GM23338 (cell line): ENCODE measurements at regions not wholly inside any gene's neighbourhood (a gene's known extent, or its start where the extent isn't known, plus 50 kb on each side); places are given as distances from the start of the nearest gene placed in this dataset.

Source experiments
- ATAC-seq: fragments of 200-7000 bp; cut with Tn5 transposase; 3 replicates; pipeline ENCODE4 v1.9.1; 2020
- DNase-seq: peaks from one replicate; pipeline ENCODE4 v3.0.0-alpha.2; 2015; ENCODE audit warnings: low spot score
- H2AFZ ChIP-seq: fragments of 200-600 bp; sonication (generic); 2 replicates; pipeline ENCODE4 v1.8.0; 2016; ENCODE audit warnings: antibody characterized with exemption, mild to moderate bottlenecking, moderate library complexity
- H3F3A ChIP-seq: fragments of 200-600 bp; sonication (generic); replicated peaks from 2 replicates; pipeline ENCODE4 v1.8.0; 2017; ENCODE audit warnings: antibody characterized with exemption, mixed run types, low read depth
- H3K27ac ChIP-seq: fragments of 200-600 bp; sonication (generic); 2 replicates; pipeline ENCODE4 v1.6.1; 2016; ENCODE audit warnings: low read depth
- H3K27me3 ChIP-seq: fragments of 200-600 bp; sonication (generic); 2 replicates; pipeline ENCODE4 v1.8.0; 2016; ENCODE audit warnings: mild to moderate bottlenecking, mixed run types, moderate library complexity; ENCODE audit not compliant: insufficient read depth
- H3K36me3 ChIP-seq: fragments of 200-600 bp; sonication (generic); 2 replicates; pipeline ENCODE4 v1.8.0; 2016; ENCODE audit warnings: mild to moderate bottlenecking; ENCODE audit not compliant: insufficient read depth
- H3K4me1 ChIP-seq: fragments of 200-600 bp; sonication (generic); 2 replicates; pipeline ENCODE4 v1.8.0; 2016; ENCODE audit warnings: mild to moderate bottlenecking, moderate library complexity; ENCODE audit not compliant: insufficient read depth
- H3K4me2 ChIP-seq: fragments of 200-600 bp; sonication (generic); 2 replicates; pipeline ENCODE4 v1.7.1; 2017; ENCODE audit warnings: mixed run types
- H3K4me3 ChIP-seq: fragments of 200-600 bp; sonication (generic); 2 replicates; pipeline ENCODE4 v1.6.1; 2016; ENCODE audit warnings: mixed run types
- H3K79me2 ChIP-seq: fragments of 200-600 bp; sonication (generic); replicated peaks from 2 replicates; pipeline ENCODE4 v1.8.0; 2017; ENCODE audit warnings: mild to moderate bottlenecking; ENCODE audit not compliant: insufficient read depth
- H3K9me2 ChIP-seq: fragments of 200-600 bp; sonication (generic); 2 replicates; pipeline ENCODE4 v1.8.0; 2017; ENCODE audit not compliant: insufficient read depth
- H4K20me1 ChIP-seq: fragments of 200-600 bp; sonication (generic); replicated peaks from 2 replicates; pipeline ENCODE4 v1.8.0; 2017; ENCODE audit warnings: mild to moderate bottlenecking; ENCODE audit not compliant: insufficient read depth
- H3K27ac Mint-ChIP-seq: 2 replicates; pipeline ENCODE4 v1.8.0; 2020; ENCODE audit warnings: inconsistent platforms, mild to moderate bottlenecking, moderate library complexity, mixed read lengths
- H3K27me3 Mint-ChIP-seq: 3 replicates; pipeline ENCODE4 v1.8.0; 2022; ENCODE audit warnings: low read depth, mild to moderate bottlenecking, moderate library complexity, mixed read lengths, inconsistent platforms; ENCODE audit not compliant: insufficient read depth, poor library complexity
- H3K36me3 Mint-ChIP-seq: 3 replicates; pipeline ENCODE4 v1.8.0; 2021; ENCODE audit warnings: low read depth, mild to moderate bottlenecking, inconsistent platforms, moderate library complexity, mixed read lengths
- H3K4me1 Mint-ChIP-seq: 3 replicates; pipeline ENCODE4 v1.8.0; 2020; ENCODE audit warnings: mild to moderate bottlenecking, inconsistent platforms, mixed read lengths
- H3K4me3 Mint-ChIP-seq: 3 replicates; pipeline ENCODE4 v1.8.0; 2021; ENCODE audit warnings: moderate library complexity, mild to moderate bottlenecking, inconsistent platforms, mixed read lengths
- H3K9me3 Mint-ChIP-seq: 3 replicates; pipeline ENCODE4 v1.8.0; 2020; ENCODE audit warnings: moderate library complexity, mild to moderate bottlenecking, inconsistent platforms, mixed read lengths
- CREB1 ChIP-seq: fragments of 250-450 bp; sonication (Bioruptor Pico); IDR thresholded peaks from 2 replicates; pipeline ENCODE4 v1.5.0; 2020; ENCODE audit warnings: low read depth, mild to moderate bottlenecking, moderate library complexity
- EZH2 ChIP-seq: fragments of 200-600 bp; sonication (generic); IDR thresholded peaks from one replicate; pipeline ENCODE4 v1.8.0; 2017; ENCODE audit warnings: antibody characterized with exemption, mild to moderate bottlenecking, low read depth; ENCODE audit not compliant: unreplicated experiment
- EZH2phosphoT487 ChIP-seq: fragments of 200-600 bp; sonication (generic); IDR thresholded peaks from one replicate; pipeline ENCODE4 v1.8.1; 2018; ENCODE audit warnings: antibody characterized with exemption; ENCODE audit not compliant: unreplicated experiment
- JUNB ChIP-seq: IDR thresholded peaks from one replicate; pipeline ENCODE4 v1.6.1; 2016; ENCODE audit warnings: antibody characterized with exemption; ENCODE audit not compliant: unreplicated experiment
- NANOG ChIP-seq: IDR thresholded peaks from 2 replicates; pipeline ENCODE4 v1.6.1; 2016; ENCODE audit warnings: antibody characterized with exemption, borderline replicate concordance
- POLR2AphosphoS5 ChIP-seq: IDR thresholded peaks from 2 replicates; pipeline ENCODE4 v1.6.1; 2016; ENCODE audit warnings: antibody characterized with exemption, low read depth
- STAT1 ChIP-seq: IDR thresholded peaks from one replicate; pipeline ENCODE4 v1.6.1; 2016; ENCODE audit warnings: antibody characterized with exemption; ENCODE audit not compliant: unreplicated experiment
- ZNF114 ChIP-seq: fragments of 250-450 bp; sonication (Bioruptor Pico); IDR thresholded peaks from 2 replicates; pipeline ENCODE4 v1.5.0; 2020; ENCODE audit warnings: mild to moderate bottlenecking, moderate library complexity
- ZNF331 ChIP-seq: fragments of 250-450 bp; sonication (Bioruptor Pico); IDR thresholded peaks from 2 replicates; pipeline ENCODE4 v1.5.0; 2020; ENCODE audit warnings: low read depth, mild to moderate bottlenecking, moderate library complexity
- TF ChIP-seq, protein P1 (sequence below), 2 experiments: fragments of 200-600 bp in 1 of 2; sonication (generic) in 1 of 2; conservative IDR thresholded peaks; 2 replicates each; pipeline versions ENCODE4 v1.5.1 to v1.6.1; 2016 to 2017; ENCODE audit warnings: antibody characterized with exemption in 2 of 2, low read depth in 2 of 2, mild to moderate bottlenecking in 2 of 2, moderate library complexity in 1 of 2
- TF ChIP-seq, protein P2 (sequence below): fragments of 250-450 bp; sonication (Bioruptor Pico); IDR thresholded peaks from 2 replicates; pipeline ENCODE4 v1.5.0; 2020; ENCODE audit warnings: mild to moderate bottlenecking, moderate library complexity
- TF ChIP-seq, protein P3 (sequence below): IDR thresholded peaks from one replicate; pipeline ENCODE4 v1.6.1; 2018; ENCODE audit warnings: antibody characterized with exemption; ENCODE audit not compliant: unreplicated experiment

DNA sequence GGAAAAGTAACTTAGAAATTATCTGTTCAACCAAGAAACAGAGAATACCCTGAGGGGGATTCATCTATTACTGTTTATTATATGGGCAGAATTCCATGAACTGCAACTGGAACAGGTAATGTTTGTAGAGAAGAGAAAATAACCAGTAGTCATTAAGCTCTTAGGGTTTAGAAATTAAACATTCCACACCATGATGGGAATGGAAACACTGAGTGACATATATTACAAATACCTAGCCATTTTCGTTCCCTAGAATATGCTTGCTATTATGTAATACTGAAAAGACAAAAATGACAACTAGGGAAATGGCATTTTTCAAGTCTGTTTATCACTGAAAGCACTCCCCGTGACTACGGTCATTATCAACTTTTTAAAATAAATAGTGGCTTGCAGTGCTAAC lies 1007.4 kb downstream of the GATA3 start:
- Histone ChIP-seq H3K4me2 (no peak overlapping the region), H3K79me2 (no peaks in the 10 kb centered on the region), H3K27me3 (no peaks in the 10 kb centered on the region), H3K9me2 (no peaks in the 10 kb centered on the region), H2AFZ (no peak overlapping the region), H3K27ac (no peak overlapping the region), H3K36me3 (no peaks in the 10 kb centered on the region), H4K20me1 (no peaks in the 10 kb centered on the region), H3K4me1 (no peaks in the 10 kb centered on the region), H3K4me3 (no peak overlapping the region), H3F3A (no peaks in the 10 kb centered on the region)
- Mint-ChIP-seq H3K27me3 (peaks cover 3% of the 10 kb centered on the region), H3K36me3 (peaks cover 5% of the 10 kb centered on the region; the same call in 1 of the 3 replicates), H3K4me1 (no peaks in the 10 kb centered on the region), H3K27ac (no peak overlapping the region), H3K4me3 (no peak overlapping the region), H3K9me3 (peaks cover 8% of the 10 kb centered on the region; the same call in 2 of the 3 replicates)
- ATAC-seq (no peak), DNase-seq (no peak)
- no peak for TF ChIP-seq EZH2phosphoT487

DNA sequence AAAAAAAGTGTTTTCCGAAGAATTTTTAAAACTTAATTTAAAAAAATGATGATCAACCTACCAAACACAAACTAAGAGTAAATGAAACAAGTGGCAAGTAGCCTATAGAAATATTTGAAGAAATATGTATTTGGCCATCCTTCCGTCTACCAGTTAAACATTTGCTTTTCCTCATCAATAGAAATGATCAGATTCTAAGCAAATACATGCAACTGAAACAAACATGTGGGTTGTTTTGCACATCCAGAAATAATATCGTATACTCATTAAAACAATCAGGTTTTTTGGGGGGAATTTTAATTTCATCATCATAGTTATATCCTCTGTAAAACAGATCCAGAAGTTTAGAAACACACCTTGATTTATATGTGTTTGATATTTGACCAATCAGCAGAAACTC lies 1011.7 kb downstream of the GATA3 start:
- H3K4me3 Mint-ChIP-seq: no peak overlapping the region
- Histone ChIP-seq H3K36me3 (no peaks in the 10 kb centered on the region), H3K9me2 (no peaks in the 10 kb centered on the region), H2AFZ (no peak overlapping the region), H3K27ac (no peak overlapping the region), H3K4me2 (no peak overlapping the region), H3K79me2 (no peaks in the 10 kb centered on the region), H3K27me3 (no peaks in the 10 kb centered on the region), H3K4me3 (no peak overlapping the region), H3F3A (no peaks in the 10 kb centered on the region), H3K4me1 (no peaks in the 10 kb centered on the region), H4K20me1 (no peaks in the 10 kb centered on the region)
- H3K36me3 Mint-ChIP-seq: no peaks in the 10 kb centered on the region
- H3K27me3 Mint-ChIP-seq: no peaks in the 10 kb centered on the region
- no peaks in the 10 kb centered on the region; the same call in 2 of the 3 replicates for H3K9me3 Mint-ChIP-seq
- no peaks in the 10 kb centered on the region for H3K4me1 Mint-ChIP-seq
- DNase-seq: no peak
- no peak for ATAC-seq
- H3K27ac Mint-ChIP-seq: no peak overlapping the region
- TF ChIP-seq NANOG (no peak), POLR2AphosphoS5 (no peak), STAT1 (no peak), CREB1 (CRISPR knock-in tag) (no peak), ZNF114 (CRISPR knock-in tag) (no peak), JUNB (no peak), ZNF331 (CRISPR knock-in tag) (no peak), EZH2phosphoT487 (no peak), EZH2 (no peak)
- TF ChIP-seq, protein P1, sequence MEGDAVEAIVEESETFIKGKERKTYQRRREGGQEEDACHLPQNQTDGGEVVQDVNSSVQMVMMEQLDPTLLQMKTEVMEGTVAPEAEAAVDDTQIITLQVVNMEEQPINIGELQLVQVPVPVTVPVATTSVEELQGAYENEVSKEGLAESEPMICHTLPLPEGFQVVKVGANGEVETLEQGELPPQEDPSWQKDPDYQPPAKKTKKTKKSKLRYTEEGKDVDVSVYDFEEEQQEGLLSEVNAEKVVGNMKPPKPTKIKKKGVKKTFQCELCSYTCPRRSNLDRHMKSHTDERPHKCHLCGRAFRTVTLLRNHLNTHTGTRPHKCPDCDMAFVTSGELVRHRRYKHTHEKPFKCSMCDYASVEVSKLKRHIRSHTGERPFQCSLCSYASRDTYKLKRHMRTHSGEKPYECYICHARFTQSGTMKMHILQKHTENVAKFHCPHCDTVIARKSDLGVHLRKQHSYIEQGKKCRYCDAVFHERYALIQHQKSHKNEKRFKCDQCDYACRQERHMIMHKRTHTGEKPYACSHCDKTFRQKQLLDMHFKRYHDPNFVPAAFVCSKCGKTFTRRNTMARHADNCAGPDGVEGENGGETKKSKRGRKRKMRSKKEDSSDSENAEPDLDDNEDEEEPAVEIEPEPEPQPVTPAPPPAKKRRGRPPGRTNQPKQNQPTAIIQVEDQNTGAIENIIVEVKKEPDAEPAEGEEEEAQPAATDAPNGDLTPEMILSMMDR (conservative IDR thresholded peaks at IDR 0.05; ENCODE audit: low read depth in 2 of 2): no peak
- TF ChIP-seq, protein P2, sequence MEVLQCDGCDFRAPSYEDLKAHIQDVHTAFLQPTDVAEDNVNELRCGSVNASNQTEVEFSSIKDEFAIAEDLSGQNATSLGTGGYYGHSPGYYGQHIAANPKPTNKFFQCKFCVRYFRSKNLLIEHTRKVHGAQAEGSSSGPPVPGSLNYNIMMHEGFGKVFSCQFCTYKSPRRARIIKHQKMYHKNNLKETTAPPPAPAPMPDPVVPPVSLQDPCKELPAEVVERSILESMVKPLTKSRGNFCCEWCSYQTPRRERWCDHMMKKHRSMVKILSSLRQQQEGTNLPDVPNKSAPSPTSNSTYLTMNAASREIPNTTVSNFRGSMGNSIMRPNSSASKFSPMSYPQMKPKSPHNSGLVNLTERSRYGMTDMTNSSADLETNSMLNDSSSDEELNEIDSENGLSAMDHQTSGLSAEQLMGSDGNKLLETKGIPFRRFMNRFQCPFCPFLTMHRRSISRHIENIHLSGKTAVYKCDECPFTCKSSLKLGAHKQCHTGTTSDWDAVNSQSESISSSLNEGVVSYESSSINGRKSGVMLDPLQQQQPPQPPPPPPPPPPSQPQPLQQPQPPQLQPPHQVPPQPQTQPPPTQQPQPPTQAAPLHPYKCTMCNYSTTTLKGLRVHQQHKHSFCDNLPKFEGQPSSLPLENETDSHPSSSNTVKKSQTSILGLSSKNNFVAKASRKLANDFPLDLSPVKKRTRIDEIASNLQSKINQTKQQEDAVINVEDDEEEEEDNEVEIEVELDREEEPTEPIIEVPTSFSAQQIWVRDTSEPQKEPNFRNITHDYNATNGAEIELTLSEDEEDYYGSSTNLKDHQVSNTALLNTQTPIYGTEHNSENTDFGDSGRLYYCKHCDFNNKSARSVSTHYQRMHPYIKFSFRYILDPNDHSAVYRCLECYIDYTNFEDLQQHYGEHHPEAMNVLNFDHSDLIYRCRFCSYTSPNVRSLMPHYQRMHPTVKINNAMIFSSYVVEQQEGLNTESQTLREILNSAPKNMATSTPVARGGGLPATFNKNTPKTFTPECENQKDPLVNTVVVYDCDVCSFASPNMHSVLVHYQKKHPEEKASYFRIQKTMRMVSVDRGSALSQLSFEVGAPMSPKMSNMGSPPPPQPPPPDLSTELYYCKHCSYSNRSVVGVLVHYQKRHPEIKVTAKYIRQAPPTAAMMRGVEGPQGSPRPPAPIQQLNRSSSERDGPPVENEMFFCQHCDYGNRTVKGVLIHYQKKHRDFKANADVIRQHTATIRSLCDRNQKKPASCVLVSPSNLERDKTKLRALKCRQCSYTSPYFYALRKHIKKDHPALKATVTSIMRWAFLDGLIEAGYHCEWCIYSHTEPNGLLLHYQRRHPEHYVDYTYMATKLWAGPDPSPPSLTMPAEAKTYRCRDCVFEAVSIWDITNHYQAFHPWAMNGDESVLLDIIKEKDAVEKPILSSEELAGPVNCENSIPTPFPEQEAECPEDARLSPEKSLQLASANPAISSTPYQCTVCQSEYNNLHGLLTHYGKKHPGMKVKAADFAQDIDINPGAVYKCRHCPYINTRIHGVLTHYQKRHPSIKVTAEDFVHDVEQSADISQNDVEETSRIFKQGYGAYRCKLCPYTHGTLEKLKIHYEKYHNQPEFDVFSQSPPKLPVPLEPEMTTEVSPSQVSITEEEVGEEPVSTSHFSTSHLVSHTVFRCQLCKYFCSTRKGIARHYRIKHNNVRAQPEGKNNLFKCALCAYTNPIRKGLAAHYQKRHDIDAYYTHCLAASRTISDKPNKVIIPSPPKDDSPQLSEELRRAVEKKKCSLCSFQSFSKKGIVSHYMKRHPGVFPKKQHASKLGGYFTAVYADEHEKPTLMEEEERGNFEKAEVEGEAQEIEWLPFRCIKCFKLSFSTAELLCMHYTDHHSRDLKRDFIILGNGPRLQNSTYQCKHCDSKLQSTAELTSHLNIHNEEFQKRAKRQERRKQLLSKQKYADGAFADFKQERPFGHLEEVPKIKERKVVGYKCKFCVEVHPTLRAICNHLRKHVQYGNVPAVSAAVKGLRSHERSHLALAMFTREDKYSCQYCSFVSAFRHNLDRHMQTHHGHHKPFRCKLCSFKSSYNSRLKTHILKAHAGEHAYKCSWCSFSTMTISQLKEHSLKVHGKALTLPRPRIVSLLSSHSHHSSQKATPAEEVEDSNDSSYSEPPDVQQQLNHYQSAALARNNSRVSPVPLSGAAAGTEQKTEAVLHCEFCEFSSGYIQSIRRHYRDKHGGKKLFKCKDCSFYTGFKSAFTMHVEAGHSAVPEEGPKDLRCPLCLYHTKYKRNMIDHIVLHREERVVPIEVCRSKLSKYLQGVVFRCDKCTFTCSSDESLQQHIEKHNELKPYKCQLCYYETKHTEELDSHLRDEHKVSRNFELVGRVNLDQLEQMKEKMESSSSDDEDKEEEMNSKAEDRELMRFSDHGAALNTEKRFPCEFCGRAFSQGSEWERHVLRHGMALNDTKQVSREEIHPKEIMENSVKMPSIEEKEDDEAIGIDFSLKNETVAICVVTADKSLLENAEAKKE: no peak
- TF ChIP-seq, protein P3, sequence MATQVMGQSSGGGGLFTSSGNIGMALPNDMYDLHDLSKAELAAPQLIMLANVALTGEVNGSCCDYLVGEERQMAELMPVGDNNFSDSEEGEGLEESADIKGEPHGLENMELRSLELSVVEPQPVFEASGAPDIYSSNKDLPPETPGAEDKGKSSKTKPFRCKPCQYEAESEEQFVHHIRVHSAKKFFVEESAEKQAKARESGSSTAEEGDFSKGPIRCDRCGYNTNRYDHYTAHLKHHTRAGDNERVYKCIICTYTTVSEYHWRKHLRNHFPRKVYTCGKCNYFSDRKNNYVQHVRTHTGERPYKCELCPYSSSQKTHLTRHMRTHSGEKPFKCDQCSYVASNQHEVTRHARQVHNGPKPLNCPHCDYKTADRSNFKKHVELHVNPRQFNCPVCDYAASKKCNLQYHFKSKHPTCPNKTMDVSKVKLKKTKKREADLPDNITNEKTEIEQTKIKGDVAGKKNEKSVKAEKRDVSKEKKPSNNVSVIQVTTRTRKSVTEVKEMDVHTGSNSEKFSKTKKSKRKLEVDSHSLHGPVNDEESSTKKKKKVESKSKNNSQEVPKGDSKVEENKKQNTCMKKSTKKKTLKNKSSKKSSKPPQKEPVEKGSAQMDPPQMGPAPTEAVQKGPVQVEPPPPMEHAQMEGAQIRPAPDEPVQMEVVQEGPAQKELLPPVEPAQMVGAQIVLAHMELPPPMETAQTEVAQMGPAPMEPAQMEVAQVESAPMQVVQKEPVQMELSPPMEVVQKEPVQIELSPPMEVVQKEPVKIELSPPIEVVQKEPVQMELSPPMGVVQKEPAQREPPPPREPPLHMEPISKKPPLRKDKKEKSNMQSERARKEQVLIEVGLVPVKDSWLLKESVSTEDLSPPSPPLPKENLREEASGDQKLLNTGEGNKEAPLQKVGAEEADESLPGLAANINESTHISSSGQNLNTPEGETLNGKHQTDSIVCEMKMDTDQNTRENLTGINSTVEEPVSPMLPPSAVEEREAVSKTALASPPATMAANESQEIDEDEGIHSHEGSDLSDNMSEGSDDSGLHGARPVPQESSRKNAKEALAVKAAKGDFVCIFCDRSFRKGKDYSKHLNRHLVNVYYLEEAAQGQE: no peak
